ENCODE measurements at regions not wholly inside any gene's neighbourhood (a gene's known extent, or its start where the extent isn't known, plus 50 kb on each side); places are given as distances from the start of the nearest gene placed in this dataset.
"Not testable (repeated sequence)": the region's sequence is repeated elsewhere in the genome, so short reads cannot be mapped to it uniquely, and the experiment has no call there.

DNA sequence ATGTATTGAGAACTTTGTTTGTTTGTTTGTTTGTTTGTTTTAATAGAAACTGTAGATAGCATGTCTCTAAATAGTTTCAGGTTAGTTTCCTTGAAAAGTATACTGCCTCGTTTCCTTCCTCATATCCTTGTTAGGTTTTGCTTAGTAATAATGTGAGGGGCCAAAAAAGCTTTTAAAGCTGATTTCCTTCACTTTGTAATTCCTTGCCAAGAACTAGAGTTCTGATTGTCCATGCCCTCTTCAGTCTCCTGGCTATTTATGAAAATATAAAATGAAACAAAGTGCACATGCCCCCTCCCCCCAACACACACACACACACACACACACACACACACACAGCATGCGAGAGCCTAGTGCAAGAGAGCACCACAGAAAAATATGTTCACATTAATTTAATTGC lies 115.8 kb downstream of the FZD1 start:
- Mint-ChIP-seq H3K4me3 (ENCODE audit: unreplicated experiment) (no peak overlapping the region), H3K27me3 (ENCODE audit: low read depth) (no peaks in the 10 kb centered on the region), H3K36me3 (ENCODE audit: low read depth) (no peaks in the 10 kb centered on the region), H3K27ac (ENCODE audit: unreplicated experiment) (no peak overlapping the region), H3K4me1 (ENCODE audit: low read depth) (peaks cover 14% of the 10 kb centered on the region), H3K9me3 (ENCODE audit: low read depth) (no peaks in the 10 kb centered on the region)
- TF ChIP-seq, protein P1, sequence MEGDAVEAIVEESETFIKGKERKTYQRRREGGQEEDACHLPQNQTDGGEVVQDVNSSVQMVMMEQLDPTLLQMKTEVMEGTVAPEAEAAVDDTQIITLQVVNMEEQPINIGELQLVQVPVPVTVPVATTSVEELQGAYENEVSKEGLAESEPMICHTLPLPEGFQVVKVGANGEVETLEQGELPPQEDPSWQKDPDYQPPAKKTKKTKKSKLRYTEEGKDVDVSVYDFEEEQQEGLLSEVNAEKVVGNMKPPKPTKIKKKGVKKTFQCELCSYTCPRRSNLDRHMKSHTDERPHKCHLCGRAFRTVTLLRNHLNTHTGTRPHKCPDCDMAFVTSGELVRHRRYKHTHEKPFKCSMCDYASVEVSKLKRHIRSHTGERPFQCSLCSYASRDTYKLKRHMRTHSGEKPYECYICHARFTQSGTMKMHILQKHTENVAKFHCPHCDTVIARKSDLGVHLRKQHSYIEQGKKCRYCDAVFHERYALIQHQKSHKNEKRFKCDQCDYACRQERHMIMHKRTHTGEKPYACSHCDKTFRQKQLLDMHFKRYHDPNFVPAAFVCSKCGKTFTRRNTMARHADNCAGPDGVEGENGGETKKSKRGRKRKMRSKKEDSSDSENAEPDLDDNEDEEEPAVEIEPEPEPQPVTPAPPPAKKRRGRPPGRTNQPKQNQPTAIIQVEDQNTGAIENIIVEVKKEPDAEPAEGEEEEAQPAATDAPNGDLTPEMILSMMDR (IDR thresholded peaks at IDR 0.05): no peak
- no peak for DNase-seq (ENCODE audit: low spot score)

DNA sequence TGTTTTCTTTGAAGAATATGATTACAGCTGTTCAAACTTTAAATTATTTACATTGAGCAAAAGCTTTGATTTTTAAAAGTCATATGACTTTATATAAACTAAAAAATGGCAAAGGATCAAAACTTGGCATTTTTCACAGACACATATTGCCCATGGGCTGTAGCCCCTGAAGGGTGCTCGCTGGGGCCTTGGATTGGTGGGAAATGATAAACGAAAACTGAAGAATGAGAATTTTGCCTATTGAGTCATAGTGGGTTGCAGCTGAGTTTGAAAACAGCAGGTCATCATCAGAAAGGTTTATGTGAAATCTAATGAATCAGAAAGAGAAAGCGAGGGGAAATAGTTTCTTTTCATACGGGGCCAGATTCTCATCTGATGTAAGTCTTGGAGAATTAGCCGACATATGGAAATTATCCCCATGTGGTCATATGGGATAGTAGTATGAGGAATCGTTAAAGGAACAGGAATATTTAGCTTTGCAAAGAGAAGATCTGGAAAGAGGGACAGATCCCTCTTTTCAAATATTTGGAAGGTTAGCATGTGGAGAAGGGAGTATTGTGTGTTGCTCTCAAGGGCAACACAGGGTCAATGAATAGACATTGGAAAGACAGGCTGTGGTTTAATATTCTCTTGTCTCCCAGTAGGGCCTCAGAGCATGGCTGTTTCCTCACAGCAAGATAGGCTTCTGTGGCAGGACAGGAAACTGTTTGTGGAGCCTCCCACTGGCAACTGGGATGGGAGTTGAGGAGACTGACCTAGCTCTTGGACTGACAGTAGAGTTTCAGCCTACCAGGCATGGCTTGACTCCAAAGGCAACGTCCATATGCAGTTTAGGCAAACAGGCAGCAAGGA lies 119.0 kb downstream of the FZD1 start:
- H3K27me3 Mint-ChIP-seq (ENCODE audit: low read depth): no peaks in the 10 kb centered on the region
- TF ChIP-seq, protein P1 (IDR thresholded peaks at IDR 0.05): no peak

DNA sequence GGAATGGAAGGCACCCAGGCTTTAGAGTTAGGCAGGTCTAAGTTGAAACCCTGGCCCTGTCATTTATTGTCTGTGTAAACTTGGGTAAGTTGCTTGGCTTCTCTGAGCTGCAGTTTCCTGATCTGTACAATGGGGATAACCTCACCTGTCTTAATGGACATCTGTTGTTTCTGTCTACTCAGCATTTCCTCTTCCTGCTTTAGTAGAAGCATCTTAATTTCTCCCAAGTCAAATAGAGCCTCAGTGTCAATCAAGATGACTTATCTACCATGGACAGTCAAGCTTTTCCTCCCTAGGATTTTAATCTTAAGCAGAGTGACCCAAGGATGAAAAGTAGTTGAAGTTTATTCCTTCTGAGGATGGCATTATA lies 119.7 kb downstream of the FZD1 start:
- no peak for DNase-seq (ENCODE audit: low spot score)
- H3K4me3 Mint-ChIP-seq (ENCODE audit: unreplicated experiment): no peak overlapping the region

More for the DNA sequence above, 119.0 kb downstream of the FZD1 start:
- Mint-ChIP-seq H3K27ac (ENCODE audit: unreplicated experiment) (peak overlapping the region; percentile 18), H3K9me3 (ENCODE audit: low read depth) (no peaks in the 10 kb centered on the region), H3K4me3 (ENCODE audit: unreplicated experiment) (no peak overlapping the region), H3K4me1 (ENCODE audit: low read depth) (peaks cover 25% of the 10 kb centered on the region), H3K36me3 (ENCODE audit: low read depth) (no peaks in the 10 kb centered on the region)
- DNase-seq (ENCODE audit: low spot score): no peak

DNA sequence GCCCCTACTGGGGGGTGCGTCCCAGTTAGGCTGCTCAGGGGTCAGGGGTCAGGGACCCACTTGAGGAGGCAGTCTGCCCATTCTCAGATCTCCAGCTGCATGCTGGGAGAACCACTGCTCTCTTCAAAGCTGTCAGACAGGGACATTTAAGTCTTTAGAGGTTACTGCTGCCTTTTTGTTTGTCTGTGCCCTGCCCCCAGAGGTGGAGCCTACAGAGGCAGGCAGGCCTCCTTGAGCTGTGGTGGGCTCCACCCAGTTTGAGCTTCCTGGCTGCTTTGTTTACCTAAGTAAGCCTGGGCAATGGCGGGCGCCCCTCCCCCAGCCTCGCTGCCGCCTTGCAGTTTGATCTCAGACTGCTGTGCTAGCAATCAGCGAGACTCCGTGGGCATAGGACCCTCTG lies 130.5 kb downstream of the FZD1 start:
- not testable (repeated sequence) for H3K27me3 Mint-ChIP-seq (ENCODE audit: low read depth); H3K36me3 Mint-ChIP-seq (ENCODE audit: low read depth); H3K4me3 Mint-ChIP-seq (ENCODE audit: unreplicated experiment); H3K27ac Mint-ChIP-seq (ENCODE audit: unreplicated experiment); H3K9me3 Mint-ChIP-seq (ENCODE audit: low read depth); DNase-seq (ENCODE audit: low spot score)
- peaks cover 13% of the 10 kb centered on the region for H3K4me1 Mint-ChIP-seq (ENCODE audit: low read depth)

More for the DNA sequence above, 119.7 kb downstream of the FZD1 start:
- Mint-ChIP-seq H3K36me3 (ENCODE audit: low read depth) (no peaks in the 10 kb centered on the region), H3K27ac (ENCODE audit: unreplicated experiment) (no peak overlapping the region), H3K27me3 (ENCODE audit: low read depth) (no peaks in the 10 kb centered on the region), H3K4me1 (ENCODE audit: low read depth) (peaks cover 25% of the 10 kb centered on the region), H3K9me3 (ENCODE audit: low read depth) (no peaks in the 10 kb centered on the region)
- TF ChIP-seq, protein P1 (IDR thresholded peaks at IDR 0.05): no peak

DNA sequence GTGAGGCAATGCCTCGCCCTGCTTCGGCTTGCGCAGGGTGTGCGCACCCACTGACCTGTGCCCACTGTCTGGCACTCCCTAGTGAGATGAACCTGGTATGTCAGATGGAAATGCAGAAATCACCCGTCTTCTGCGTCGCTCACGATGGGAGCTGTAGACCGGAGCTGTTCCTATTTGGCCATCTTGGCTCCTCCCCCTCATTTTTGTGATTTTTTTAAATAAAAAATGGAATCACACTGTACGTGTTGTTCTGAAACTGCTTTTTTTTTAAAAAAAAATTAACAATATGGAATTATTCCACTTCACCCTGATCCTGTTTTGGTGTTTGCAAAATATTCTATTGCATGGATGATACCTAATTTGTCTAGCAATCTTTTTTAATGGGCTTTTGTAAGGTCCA lies 131.1 kb downstream of the FZD1 start:
- H3K27me3 Mint-ChIP-seq (ENCODE audit: low read depth): not testable (repeated sequence)
- H3K4me3 Mint-ChIP-seq (ENCODE audit: unreplicated experiment): peak overlapping the region; percentile 36

DNA sequence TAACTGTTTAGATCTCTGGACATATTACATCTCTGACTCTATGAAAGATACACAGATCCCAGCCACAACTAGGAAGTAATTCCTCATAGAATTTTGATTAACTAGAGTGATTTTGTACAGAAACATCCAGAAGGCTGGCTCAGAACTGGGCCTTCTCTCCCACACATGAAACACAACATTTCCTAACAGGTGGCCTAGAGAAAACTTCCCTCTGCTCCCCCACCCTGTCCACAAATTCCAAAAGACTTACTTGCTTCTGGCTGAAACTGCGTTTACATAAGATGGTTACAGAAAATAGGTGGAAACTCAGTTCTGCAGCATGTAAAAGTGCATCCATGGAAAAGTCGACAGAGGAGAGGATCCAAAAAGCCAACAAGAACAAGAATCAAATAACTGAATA lies 132.9 kb downstream of the FZD1 start:
- Mint-ChIP-seq H3K27ac (ENCODE audit: unreplicated experiment) (no peak overlapping the region), H3K4me1 (ENCODE audit: low read depth) (peaks cover 13% of the 10 kb centered on the region), H3K36me3 (ENCODE audit: low read depth) (peaks cover 2% of the 10 kb centered on the region), H3K9me3 (ENCODE audit: low read depth) (peaks cover 10% of the 10 kb centered on the region), H3K4me3 (ENCODE audit: unreplicated experiment) (no peak overlapping the region), H3K27me3 (ENCODE audit: low read depth) (no peaks in the 10 kb centered on the region)
- no peak for DNase-seq (ENCODE audit: low spot score)
- TF ChIP-seq, protein P1 (IDR thresholded peaks at IDR 0.05): no peak

More for the DNA sequence above, 131.1 kb downstream of the FZD1 start:
- not testable (repeated sequence) for H3K27ac Mint-ChIP-seq (ENCODE audit: unreplicated experiment); H3K9me3 Mint-ChIP-seq (ENCODE audit: low read depth); H3K36me3 Mint-ChIP-seq (ENCODE audit: low read depth); DNase-seq (ENCODE audit: low spot score)
- peaks cover 13% of the 10 kb centered on the region for H3K4me1 Mint-ChIP-seq (ENCODE audit: low read depth)

Measured in chondrocyte (in vitro differentiated cells).